SH-SY5Y (cell line): ENCODE measurements at regions not wholly inside any gene's neighbourhood (a gene's known extent, or its start where the extent isn't known, plus 50 kb on each side); places are given as distances from the start of the nearest gene placed in this dataset.

Experiments
- GATA2 ChIP-seq: IDR thresholded peaks from 2 replicates; pipeline ENCODE4 v1.6.1; 2011; ENCODE audit warnings: mild to moderate bottlenecking, low read depth, low read length
- GATA3 ChIP-seq: IDR thresholded peaks from 2 replicates; pipeline ENCODE4 v1.6.1; 2011; ENCODE audit warnings: low read depth, mild to moderate bottlenecking, low read length, moderate library complexity

- TF ChIP-seq GATA2 (no peak), GATA3 (no peak)
Measured at GRCh38 chr4:19729886-19730651, 521.6 kb upstream of the SLIT2 start.
